ENCODE measurements at regions not wholly inside any gene's neighbourhood (a gene's known extent, or its start where the extent isn't known, plus 50 kb on each side); places are given as distances from the start of the nearest gene placed in this dataset.

DNA sequence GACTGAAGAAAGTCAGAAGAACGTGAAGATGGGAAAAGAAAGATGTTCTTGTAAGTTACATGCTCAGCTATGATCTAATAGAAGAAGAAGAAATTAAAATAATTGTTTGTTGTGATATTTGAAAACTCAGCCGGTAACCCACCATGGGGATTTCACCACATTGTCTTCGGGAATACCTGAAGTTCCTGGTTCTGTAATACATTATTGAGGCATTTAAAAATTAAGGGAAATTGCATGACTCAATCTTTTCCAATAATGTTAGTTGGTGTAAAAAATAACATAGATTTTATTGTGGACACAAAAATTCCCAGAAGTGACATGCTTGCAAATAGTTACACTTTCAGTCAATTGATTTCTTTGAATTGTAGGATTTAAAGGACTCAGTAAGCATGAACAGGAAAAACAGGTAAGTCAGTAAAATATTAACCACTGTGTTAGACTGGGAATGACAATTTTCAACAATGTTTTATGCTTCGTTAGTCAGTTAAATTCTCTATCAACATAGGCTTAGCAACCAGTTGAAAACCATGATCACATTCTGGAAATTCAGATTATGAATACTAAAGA, 745.1 kb downstream of the LTN1 start:
- H3K27ac Mint-ChIP-seq, result no peak overlapping the region
- no peaks in the 10 kb centered on the region for H3K4me1 Mint-ChIP-seq
- no peaks in the 10 kb centered on the region for H3K9me3 Mint-ChIP-seq (ENCODE audit: low read depth)
- no peaks in the 10 kb centered on the region for H3K27me3 Mint-ChIP-seq
- DNase-seq, result no peak
- CTCF ChIA-PET, result no interaction called here
- H3K36me3 Mint-ChIP-seq, result no peaks in the 10 kb centered on the region
- no peak overlapping the region for H3K4me3 Mint-ChIP-seq
- no peak for ATAC-seq

DNA sequence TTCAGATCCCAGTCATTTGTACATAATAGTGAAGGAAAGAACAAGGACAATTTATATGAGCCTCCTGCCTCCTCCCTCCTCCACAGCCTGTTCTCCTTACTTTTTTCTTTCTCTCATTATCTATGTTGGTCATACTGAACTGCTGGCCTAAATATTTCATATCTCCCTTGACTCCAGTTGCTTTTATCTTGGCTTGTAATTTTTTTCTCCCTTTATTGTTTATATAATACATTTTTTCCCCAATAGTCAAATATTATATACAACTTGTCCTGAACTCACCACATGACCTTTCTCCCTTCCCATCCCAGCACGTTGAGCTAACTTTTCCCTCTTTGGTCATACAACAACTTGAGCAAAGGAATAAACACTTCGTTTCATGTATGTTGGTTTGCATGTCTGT, 752.1 kb downstream of the LTN1 start:
- Mint-ChIP-seq H3K9me3 (ENCODE audit: low read depth) (no peaks in the 10 kb centered on the region), H3K36me3 (no peaks in the 10 kb centered on the region), H3K27me3 (no peaks in the 10 kb centered on the region), H3K4me3 (no peak overlapping the region), H3K27ac (no peak overlapping the region), H3K4me1 (no peaks in the 10 kb centered on the region)
- CTCF ChIA-PET, result no interaction called here
- no peak for DNase-seq
- ATAC-seq, result no peak

DNA sequence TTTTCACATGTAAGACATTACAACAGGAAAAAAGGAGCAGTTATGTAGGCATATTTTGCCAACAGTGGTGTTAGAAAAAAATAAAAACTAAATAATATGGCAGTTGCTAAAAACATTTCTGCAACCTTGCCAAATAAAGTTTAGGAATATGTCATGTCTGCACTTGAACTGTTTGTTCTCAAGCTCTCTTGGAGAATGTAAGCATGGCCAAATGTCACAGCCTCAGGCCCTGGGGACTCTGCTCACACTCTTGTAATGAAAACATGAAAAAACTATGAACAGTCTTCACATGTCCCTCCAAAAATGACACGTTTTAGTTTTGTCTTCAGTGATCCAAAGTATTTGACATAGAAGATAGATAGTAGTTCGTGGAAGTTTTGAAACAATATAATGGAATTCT, 753.3 kb downstream of the LTN1 start:
- H3K4me1 Mint-ChIP-seq, result no peaks in the 10 kb centered on the region
- no peak overlapping the region for H3K4me3 Mint-ChIP-seq
- no peaks in the 10 kb centered on the region for H3K9me3 Mint-ChIP-seq (ENCODE audit: low read depth)
- no peaks in the 10 kb centered on the region for H3K27me3 Mint-ChIP-seq
- no peaks in the 10 kb centered on the region for H3K36me3 Mint-ChIP-seq
- no peak for DNase-seq
- H3K27ac Mint-ChIP-seq, result no peak overlapping the region
- CTCF ChIA-PET, result no interaction called here
- no peak for ATAC-seq

DNA sequence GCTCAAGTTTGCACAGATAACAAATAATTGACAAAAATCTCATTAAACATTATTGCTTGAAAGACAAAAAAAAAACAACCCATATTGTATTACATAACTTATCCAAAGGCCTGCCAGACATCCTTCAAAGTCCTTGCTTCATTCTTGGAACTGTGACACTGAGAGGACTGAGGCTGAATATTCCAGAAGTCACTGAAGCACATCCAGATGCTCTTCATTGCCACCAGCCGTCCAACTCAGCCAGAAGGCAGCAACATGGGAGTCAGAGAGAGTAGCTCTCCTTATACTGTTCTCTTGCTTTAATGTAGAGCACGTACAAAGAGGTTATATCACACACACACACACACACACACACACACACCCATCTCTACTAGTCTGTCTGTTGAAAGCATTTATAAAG, 755.0 kb downstream of the LTN1 start:
- Mint-ChIP-seq H3K36me3 (no peaks in the 10 kb centered on the region), H3K4me3 (no peak overlapping the region), H3K4me1 (no peaks in the 10 kb centered on the region), H3K27ac (no peak overlapping the region), H3K9me3 (ENCODE audit: low read depth) (no peaks in the 10 kb centered on the region), H3K27me3 (no peaks in the 10 kb centered on the region)
- CTCF ChIA-PET, result no interaction called here
- ATAC-seq, result no peak
- DNase-seq, result no peak

DNA sequence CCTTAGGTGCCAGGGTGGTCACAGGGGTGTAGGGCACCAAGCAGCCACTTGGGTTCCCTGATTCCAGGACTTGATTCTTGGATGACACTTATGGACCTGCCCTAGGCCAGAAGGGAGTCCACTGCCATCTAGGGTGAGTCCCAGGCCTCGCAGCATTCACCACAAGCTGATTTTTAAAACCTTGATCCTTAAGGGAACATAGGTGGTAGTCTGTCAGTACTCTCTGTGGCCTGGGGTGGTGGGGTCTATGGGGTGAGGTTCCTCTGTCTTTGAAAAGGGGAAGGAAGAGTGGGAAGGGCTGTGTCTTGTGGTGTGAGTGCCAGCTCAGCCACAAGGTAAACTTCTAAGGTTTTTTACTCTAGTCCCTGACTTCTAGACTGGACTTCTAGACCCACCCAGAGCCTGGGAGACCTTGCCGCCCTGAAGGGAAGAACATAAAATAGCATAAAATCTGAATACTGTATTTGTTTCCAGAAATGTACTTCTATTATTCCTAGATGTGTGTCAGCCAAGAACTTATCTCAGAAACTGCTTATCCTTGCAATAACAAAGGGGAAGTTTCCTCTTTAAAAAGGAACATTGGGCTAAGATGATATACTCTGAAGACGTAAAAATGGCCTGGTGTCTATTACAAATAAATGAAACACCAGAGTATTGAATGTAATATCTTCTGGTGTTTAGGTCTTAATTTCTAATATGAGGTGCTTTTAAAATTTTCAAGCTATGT, 757.3 kb downstream of the LTN1 start:
- H3K27ac Mint-ChIP-seq, result no peak overlapping the region
- DNase-seq (no peak), ATAC-seq (no peak)
- H3K36me3 Mint-ChIP-seq, result no peaks in the 10 kb centered on the region
- H3K4me3 Mint-ChIP-seq, result no peak overlapping the region
- no peaks in the 10 kb centered on the region for H3K27me3 Mint-ChIP-seq
- H3K4me1 Mint-ChIP-seq, result no peaks in the 10 kb centered on the region
- CTCF ChIA-PET, result no interaction called here
- no peaks in the 10 kb centered on the region for H3K9me3 Mint-ChIP-seq (ENCODE audit: low read depth)

DNA sequence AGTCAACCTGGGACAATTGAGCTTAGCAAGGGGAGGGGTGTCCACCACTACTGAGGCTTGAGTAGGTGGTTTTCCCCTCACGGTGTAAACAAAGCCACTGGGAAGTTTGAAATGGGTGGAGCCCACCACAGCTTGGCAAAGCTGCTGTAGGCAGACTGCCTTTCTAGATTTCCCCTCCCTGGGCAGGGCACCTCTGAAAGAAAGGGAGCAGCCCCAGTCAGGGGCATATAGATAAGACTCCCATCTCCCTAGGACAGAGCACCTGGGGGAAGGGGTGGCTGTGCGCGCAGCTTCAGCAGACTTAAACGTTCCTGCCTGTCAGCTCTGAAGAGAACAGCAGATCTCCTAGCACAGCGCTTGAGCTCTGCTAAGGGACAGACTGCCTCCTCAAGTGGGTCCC, 758.4 kb downstream of the LTN1 start:
- Mint-ChIP-seq H3K36me3 (no peaks in the 10 kb centered on the region), H3K4me3 (no peak overlapping the region), H3K9me3 (ENCODE audit: low read depth) (no peaks in the 10 kb centered on the region), H3K27me3 (no peaks in the 10 kb centered on the region), H3K4me1 (no peaks in the 10 kb centered on the region), H3K27ac (no peak overlapping the region)
- ATAC-seq (no peak), DNase-seq (no peak)
- CTCF ChIA-PET, result no interaction called here

DNA sequence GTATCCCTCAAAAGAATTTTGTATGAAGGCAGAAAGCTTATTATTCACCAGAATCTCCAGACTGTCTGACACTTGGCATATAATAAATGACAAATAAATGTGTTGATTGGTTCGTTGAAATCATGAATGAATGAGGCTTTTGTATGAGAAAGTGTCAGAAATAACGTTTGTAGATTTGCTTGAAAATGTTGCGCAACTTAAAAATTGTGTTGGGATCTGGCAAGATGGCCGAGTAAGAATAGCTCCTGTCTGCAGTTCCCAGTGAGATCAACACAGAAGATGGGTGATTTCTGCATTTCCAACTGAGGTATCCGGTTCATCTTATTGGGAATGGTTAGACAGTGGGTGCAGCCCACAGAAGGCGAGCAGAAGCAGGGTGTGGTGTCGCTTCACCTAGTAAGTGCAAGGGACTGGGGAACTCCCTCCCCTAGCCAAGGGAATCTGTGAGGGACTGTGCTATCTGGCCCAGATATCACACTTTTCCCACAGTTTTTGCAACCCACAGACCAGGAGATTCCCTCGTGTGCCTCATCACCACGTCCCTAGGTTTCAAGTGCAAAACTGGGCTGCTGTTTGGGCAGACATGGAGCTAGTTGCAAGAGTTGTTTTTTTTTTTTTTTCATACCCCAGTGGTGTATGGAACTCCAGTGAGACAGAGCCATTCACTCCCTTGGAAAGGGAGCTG, 759.0 kb downstream of the LTN1 start:
- CTCF ChIA-PET, result no interaction called here
- no peak overlapping the region for H3K27ac Mint-ChIP-seq
- H3K9me3 Mint-ChIP-seq (ENCODE audit: low read depth), result no peaks in the 10 kb centered on the region
- H3K27me3 Mint-ChIP-seq, result no peaks in the 10 kb centered on the region
- no peaks in the 10 kb centered on the region for H3K4me1 Mint-ChIP-seq
- H3K36me3 Mint-ChIP-seq, result no peaks in the 10 kb centered on the region
- DNase-seq, result no peak
- no peak for ATAC-seq
- no peak overlapping the region for H3K4me3 Mint-ChIP-seq

DNA sequence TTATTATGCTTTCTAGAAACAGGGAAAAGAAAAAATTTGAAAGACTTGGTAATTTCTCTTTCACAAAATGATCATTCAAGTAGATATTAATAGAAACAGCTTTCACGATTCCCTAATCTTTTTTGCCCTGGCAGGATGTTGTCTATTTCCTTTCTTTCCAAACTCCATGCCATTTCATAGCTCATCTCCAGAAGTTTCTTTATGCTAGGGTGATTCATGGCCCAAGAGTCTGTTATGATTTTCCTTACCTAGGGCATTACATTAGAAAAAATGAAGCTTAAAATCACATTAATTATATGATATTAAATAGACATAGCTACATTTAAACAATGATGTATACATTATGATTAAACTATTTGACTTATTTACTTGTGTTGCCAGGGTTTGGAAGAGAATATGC, 762.1 kb downstream of the LTN1 start:
- no peaks in the 10 kb centered on the region for H3K9me3 Mint-ChIP-seq (ENCODE audit: low read depth)
- H3K4me3 Mint-ChIP-seq, result no peak overlapping the region
- no peaks in the 10 kb centered on the region for H3K36me3 Mint-ChIP-seq
- H3K27me3 Mint-ChIP-seq, result no peaks in the 10 kb centered on the region
- no peak overlapping the region for H3K27ac Mint-ChIP-seq
- no peaks in the 10 kb centered on the region for H3K4me1 Mint-ChIP-seq
- DNase-seq, result no peak
- CTCF ChIA-PET, result no interaction called here
- ATAC-seq, result no peak

DNA sequence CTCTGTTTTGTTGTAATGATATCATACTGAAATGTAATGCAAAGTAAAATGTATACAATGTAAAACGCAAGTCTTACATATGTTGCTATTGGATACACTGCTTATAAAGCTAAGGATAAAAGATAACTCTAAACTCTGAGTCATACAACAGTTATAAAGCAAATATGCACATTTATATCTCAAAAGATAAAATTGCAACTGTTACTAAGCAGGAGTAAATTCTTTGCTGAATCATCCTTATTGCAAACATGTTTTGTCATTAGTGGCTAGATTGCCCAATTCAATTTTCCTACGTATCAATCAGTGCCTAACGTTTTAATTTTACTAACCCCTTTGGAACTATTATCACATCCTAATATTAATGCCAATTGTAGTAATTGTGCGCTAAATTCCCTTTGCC, 762.9 kb downstream of the LTN1 start:
- DNase-seq, result no peak
- no peaks in the 10 kb centered on the region for H3K9me3 Mint-ChIP-seq (ENCODE audit: low read depth)
- no peaks in the 10 kb centered on the region for H3K27me3 Mint-ChIP-seq
- H3K4me1 Mint-ChIP-seq, result no peaks in the 10 kb centered on the region
- CTCF ChIA-PET, result no interaction called here
- ATAC-seq, result no peak
- no peak overlapping the region for H3K27ac Mint-ChIP-seq
- no peak overlapping the region for H3K4me3 Mint-ChIP-seq
- no peaks in the 10 kb centered on the region for H3K36me3 Mint-ChIP-seq

DNA sequence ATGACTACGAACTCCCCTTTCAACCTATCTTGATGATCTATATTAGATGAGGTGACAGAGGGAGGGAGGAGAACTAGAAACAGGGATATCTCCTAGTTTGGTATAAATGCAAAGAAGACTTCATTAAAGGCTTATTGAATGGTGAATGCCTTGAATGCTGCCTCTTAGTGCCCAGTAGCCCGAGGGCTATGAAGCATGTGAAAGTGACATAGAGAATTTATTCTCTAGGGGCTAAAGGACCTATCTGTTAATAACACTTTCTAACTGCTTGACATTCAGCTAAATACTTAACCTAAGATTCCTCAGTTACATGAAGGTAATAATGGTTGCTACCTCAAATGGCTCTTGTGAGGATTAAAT, 764.1 kb downstream of the LTN1 start:
- no peak for ATAC-seq
- CTCF ChIA-PET, result no interaction called here
- no peak for DNase-seq
- Mint-ChIP-seq H3K27ac (no peak overlapping the region), H3K4me3 (no peak overlapping the region), H3K9me3 (ENCODE audit: low read depth) (no peaks in the 10 kb centered on the region), H3K27me3 (no peaks in the 10 kb centered on the region), H3K4me1 (no peaks in the 10 kb centered on the region), H3K36me3 (no peaks in the 10 kb centered on the region)

DNA sequence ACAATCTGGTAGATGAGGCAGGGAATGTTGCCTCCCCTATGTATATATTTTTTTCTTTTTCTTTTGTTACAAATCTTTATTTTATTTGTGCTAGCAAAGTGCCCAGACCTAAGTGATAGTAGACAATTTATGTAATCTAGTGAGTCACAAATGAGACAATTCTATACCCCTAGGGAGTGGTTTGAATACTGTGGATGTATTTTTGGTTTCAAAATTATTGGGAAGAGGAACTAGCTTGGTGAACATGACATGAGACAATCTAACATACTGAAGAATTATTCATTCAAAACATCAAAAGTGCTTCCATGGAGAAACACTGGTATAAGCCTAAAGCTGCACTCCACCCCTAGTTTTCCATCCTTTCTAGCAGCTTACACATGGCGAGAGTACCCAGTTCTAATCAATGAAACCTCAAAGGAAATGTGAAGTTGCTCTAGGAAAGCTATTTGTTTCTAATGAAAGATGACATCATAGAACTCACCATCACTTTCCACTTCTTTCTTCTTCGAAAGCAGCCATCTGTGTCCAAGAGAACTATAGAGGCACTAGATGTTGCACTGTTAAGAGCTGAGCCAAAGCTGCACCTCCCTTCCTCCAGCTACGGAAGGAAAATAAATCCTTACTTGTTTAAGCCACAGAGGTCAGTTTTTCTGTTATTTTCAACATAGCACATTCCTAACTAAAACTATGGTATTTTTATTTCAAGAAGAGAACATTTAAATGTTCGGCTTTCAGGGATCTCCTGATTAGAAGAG, 764.6 kb downstream of the LTN1 start:
- no peaks in the 10 kb centered on the region for H3K4me1 Mint-ChIP-seq
- no peaks in the 10 kb centered on the region for H3K36me3 Mint-ChIP-seq

DNA sequence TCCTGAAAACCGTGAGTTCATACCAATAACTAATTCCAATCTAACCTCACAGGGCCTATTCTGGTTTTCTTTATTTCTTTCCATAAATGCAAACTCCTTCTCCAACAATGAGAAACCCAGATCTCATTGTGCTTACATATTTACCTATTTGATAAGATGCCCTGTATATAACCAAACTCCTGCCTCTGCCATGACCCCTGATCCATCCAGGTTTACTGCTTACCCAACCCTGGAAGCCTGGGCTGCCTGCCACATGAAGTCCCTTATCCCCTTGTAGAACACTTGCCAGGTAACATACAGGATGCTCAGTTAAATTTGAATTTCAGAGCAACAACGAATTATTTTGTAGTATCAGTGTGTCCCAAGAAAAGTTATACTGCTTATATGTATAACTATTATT, 766.1 kb downstream of the LTN1 start:
- ATAC-seq (no peak), DNase-seq (no peak)
- Mint-ChIP-seq H3K4me1 (no peaks in the 10 kb centered on the region), H3K27me3 (no peaks in the 10 kb centered on the region), H3K36me3 (no peaks in the 10 kb centered on the region), H3K27ac (no peak overlapping the region), H3K4me3 (no peak overlapping the region), H3K9me3 (ENCODE audit: low read depth) (no peaks in the 10 kb centered on the region)
- CTCF ChIA-PET, result no interaction called here

More for the DNA sequence above, 764.6 kb downstream of the LTN1 start:
- H3K9me3 Mint-ChIP-seq (ENCODE audit: low read depth), result no peaks in the 10 kb centered on the region
- H3K27me3 Mint-ChIP-seq, result no peaks in the 10 kb centered on the region
- H3K27ac Mint-ChIP-seq, result no peak overlapping the region
- no peak overlapping the region for H3K4me3 Mint-ChIP-seq
- ATAC-seq (no peak), DNase-seq (no peak)
- CTCF ChIA-PET, result no interaction called here

DNA sequence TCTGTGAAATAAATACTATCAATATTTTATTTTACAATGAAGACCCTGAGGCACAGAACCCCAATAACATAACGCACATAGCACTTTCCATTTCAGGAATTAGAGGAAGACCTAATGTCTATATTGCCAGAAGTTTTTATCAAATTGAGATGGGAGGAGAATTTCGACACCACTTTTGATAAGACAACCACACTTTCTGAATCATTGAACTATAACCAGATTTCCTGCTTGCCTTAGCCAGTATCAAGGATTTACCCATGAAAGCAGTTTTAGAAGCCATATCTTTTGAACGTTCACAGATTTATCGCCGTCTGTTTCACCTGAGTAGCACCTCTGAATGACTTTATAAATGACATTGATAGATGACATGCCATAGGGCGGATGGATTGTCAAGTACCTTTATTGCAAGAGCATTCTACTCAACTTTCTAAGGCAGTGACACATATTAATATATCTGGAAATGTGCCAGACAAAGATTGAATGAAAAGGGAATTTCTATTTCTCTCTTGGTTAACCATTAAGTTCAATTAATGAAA, 768.4 kb downstream of the LTN1 start:
- Mint-ChIP-seq H3K36me3 (no peaks in the 10 kb centered on the region), H3K4me3 (no peak overlapping the region), H3K9me3 (ENCODE audit: low read depth) (no peaks in the 10 kb centered on the region), H3K27me3 (no peaks in the 10 kb centered on the region), H3K4me1 (no peaks in the 10 kb centered on the region), H3K27ac (no peak overlapping the region)
- DNase-seq, result no peak
- CTCF ChIA-PET, result no interaction called here
- no peak for ATAC-seq

DNA sequence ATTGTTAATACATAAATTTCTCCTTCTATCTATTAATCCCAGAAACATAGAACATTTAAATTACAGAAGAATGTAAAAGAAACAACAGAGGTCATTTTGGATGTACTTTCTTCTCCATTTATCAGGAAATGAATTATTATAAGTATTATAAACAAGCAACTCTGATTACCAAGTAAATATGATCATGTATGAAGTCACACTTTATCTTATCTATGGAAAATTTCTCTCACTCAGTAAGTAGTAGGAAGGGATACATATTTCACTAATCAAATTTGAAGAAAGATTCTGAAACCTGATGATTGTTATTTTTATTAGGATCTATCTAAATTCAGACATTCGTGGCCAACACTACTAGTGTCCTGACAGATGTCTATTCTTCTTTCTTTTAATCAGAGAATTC, 770.7 kb downstream of the LTN1 start:
- Mint-ChIP-seq H3K4me3 (no peak overlapping the region), H3K36me3 (no peaks in the 10 kb centered on the region), H3K9me3 (ENCODE audit: low read depth) (no peaks in the 10 kb centered on the region), H3K27ac (no peak overlapping the region), H3K4me1 (no peaks in the 10 kb centered on the region), H3K27me3 (no peaks in the 10 kb centered on the region)
- CTCF ChIA-PET, result no interaction called here
- ATAC-seq (no peak), DNase-seq (no peak)

Data from activated CD8-positive, alpha-beta memory T cell treated with anti-CD3 and anti-CD28 coated beads, Interleukin-2, amount 10 ng/mL, durations not matched to agents 7 days and 5 days (primary cell).